GM12878 (cell line): ENCODE measurements at regions not wholly inside any gene's neighbourhood (a gene's known extent, or its start where the extent isn't known, plus 50 kb on each side); places are given as distances from the start of the nearest gene placed in this dataset.

ENCODE experiments used
- ATAC-seq: fragments of 200-7000 bp; cut with Tn5 transposase; 3 replicates; pipeline ENCODE4 v1.9.1; 2020; ENCODE audit warnings: mild to moderate bottlenecking, moderate library complexity
- BruUV-seq: library from RNA; stranded (reverse); fragments of 400-500 nt; replicated peaks from 2 replicates; lab custom pipeline; 2021; lab: Mats Ljungman, UMichigan
- CTCF ChIA-PET: fragments of 300-600 bp; sonication (Branson Sonifier 250); formaldehyde crosslinking; extraction: SDS; loops from one replicate; lab custom pipeline; 2021; ENCODE audit warnings: inconsistent platforms; lab: Yijun Ruan, JAX
- POLR2A ChIA-PET: fragments of 350-600 bp; formaldehyde crosslinking; extraction: SDS; loops from one replicate; lab custom pipeline; 2021; ENCODE audit warnings: inconsistent platforms; lab: Charles Lee
- RAD21 ChIA-PET: fragments of 300-600 bp; sonication (Branson Sonifier 250); formaldehyde crosslinking; loops from one replicate; lab custom pipeline; 2023; ENCODE audit warnings: antibody characterized with exemption; ENCODE audit not compliant: unreplicated experiment; lab: Charles Lee
- SMC1A ChIA-PET: fragments of 300-600 bp; sonication (Branson Sonifier 250); formaldehyde crosslinking; loops from one replicate; lab custom pipeline; 2023; ENCODE audit not compliant: unreplicated experiment, uncharacterized antibody; lab: Charles Lee
- DNase-seq: peaks from one replicate; pipeline ENCODE4 v3.0.0-alpha.2; 2011; ENCODE audit warnings: low read depth, low spot score
- FAIRE-seq: peaks from 3 replicates; lab custom pipeline; 2011; peaks lifted over from hg19 to GRCh38; lab: Jason Lieb, UNC
- H2AFZ ChIP-seq: 2 replicates; pipeline ENCODE4 v1.6.0; 2011; ENCODE audit warnings: low read depth, low read length, control low read depth; ENCODE audit not compliant: control insufficient read depth
- H3K27ac ChIP-seq: 2 replicates; pipeline ENCODE4 v1.5.1; 2011; ENCODE audit warnings: control low read depth; ENCODE audit not compliant: control insufficient read depth, insufficient read depth
- H3K27me3 ChIP-seq, 2 experiments: replicated peaks in 1 of 2; 2 replicates each; pipeline versions ENCODE4 v1.6.0 to v1.6.1; 2011; ENCODE audit warnings: low read length in 1 of 2; ENCODE audit not compliant: control insufficient read depth in 2 of 2, insufficient read depth in 2 of 2
- H3K36me3 ChIP-seq, 2 experiments: 2 replicates each; pipeline ENCODE4 v1.5.1; 2011; ENCODE audit warnings: low read length in 1 of 2; ENCODE audit not compliant: control insufficient read depth in 2 of 2, insufficient read depth in 2 of 2
- H3K4me1 ChIP-seq: 2 replicates; pipeline ENCODE4 v1.6.1; 2011; ENCODE audit warnings: mild to moderate bottlenecking, low read length, moderate library complexity, mixed read lengths; ENCODE audit not compliant: control insufficient read depth, insufficient read depth
- H3K4me2 ChIP-seq: 2 replicates; pipeline ENCODE4 v1.6.0; 2011; ENCODE audit warnings: control low read depth; ENCODE audit not compliant: control insufficient read depth, insufficient read depth
- H3K4me3 ChIP-seq: fragments of 200-600 bp; sonication (generic); 2 replicates; pipeline ENCODE4 v1.5.1; 2016
- H3K79me2 ChIP-seq: 2 replicates; pipeline ENCODE4 v1.6.0; 2011; ENCODE audit warnings: low read length; ENCODE audit not compliant: control insufficient read depth, insufficient read depth
- H3K9ac ChIP-seq: 2 replicates; pipeline ENCODE4 v1.8.0; 2011; ENCODE audit warnings: low read length, control low read depth, mixed read lengths; ENCODE audit not compliant: control insufficient read depth, insufficient read depth
- H3K9me3 ChIP-seq: replicated peaks from 3 replicates; pipeline ENCODE4 v1.5.1; 2011; ENCODE audit warnings: mild to moderate bottlenecking, low read length; ENCODE audit not compliant: control insufficient read depth, insufficient read depth
- H4K20me1 ChIP-seq: 2 replicates; pipeline ENCODE4 v1.6.0; 2011; ENCODE audit not compliant: control insufficient read depth, insufficient read depth
- ATF2 ChIP-seq: IDR thresholded peaks from 2 replicates; pipeline ENCODE4 v1.6.1; 2012; ENCODE audit warnings: low read length, inconsistent platforms
- CBFB ChIP-seq: IDR thresholded peaks from 2 replicates; pipeline ENCODE4 v1.6.1; 2016; ENCODE audit warnings: antibody characterized with exemption, low read depth
- CHD2 ChIP-seq: IDR thresholded peaks from 2 replicates; pipeline ENCODE4 v1.6.1; 2011; ENCODE audit warnings: low read depth, low read length, improper control_type of control experiment, borderline replicate concordance
- HSF1 ChIP-seq: fragments of 150-350 bp; IDR thresholded peaks from 2 replicates; pipeline ENCODE4 v1.6.1; 2014; ENCODE audit warnings: mild to moderate bottlenecking, low read depth, low read length
- IKZF2 ChIP-seq, 2 experiments: fragments of 450-650 bp; IDR thresholded peaks; 2 replicates each; pipeline ENCODE4 v1.6.1; 2017; ENCODE audit warnings: mild to moderate bottlenecking in 2 of 2, moderate library complexity in 2 of 2
- MAX ChIP-seq: IDR thresholded peaks from 2 replicates; pipeline ENCODE4 v1.6.1; 2012; ENCODE audit warnings: low read depth, low read length, improper control_type of control experiment
- NFYA ChIP-seq: IDR thresholded peaks from 2 replicates; pipeline ENCODE4 v1.6.1; 2011; ENCODE audit warnings: low read depth, mild to moderate bottlenecking, low read length, improper control_type of control experiment, borderline replicate concordance
- PAX8 ChIP-seq: fragments of 450-650 bp; IDR thresholded peaks from 2 replicates; pipeline ENCODE4 v1.6.1; 2017; ENCODE audit warnings: mild to moderate bottlenecking, moderate library complexity
- SKIL ChIP-seq: fragments of 450-650 bp; IDR thresholded peaks from 2 replicates; pipeline ENCODE4 v1.6.1; 2017; ENCODE audit warnings: mild to moderate bottlenecking, low read depth, inconsistent platforms; ENCODE audit not compliant: poor library complexity, severe bottlenecking
- SMAD1 ChIP-seq: fragments of 450-650 bp; IDR thresholded peaks from 2 replicates; pipeline ENCODE4 v1.6.1; 2018; ENCODE audit warnings: mild to moderate bottlenecking, low read depth; ENCODE audit not compliant: partially characterized antibody
- TBL1XR1 ChIP-seq: IDR thresholded peaks from 2 replicates; pipeline ENCODE4 v1.6.1; 2012; ENCODE audit warnings: low read depth, low read length, improper control_type of control experiment
- ZNF207 ChIP-seq: fragments of 450-650 bp; IDR thresholded peaks from 2 replicates; pipeline ENCODE4 v1.6.1; 2014; ENCODE audit warnings: antibody characterized with exemption, mild to moderate bottlenecking, borderline replicate concordance
- ZZZ3 ChIP-seq: IDR thresholded peaks from 2 replicates; pipeline ENCODE4 v1.6.1; 2011; ENCODE audit warnings: low read depth; ENCODE audit not compliant: control insufficient read depth, insufficient read length
- WGBS: methylation state at CpG from one replicate; pipeline ENCODE4 v1.1.6; 2016; ENCODE audit warnings: low lambda C conversion rate; ENCODE audit not compliant: insufficient replicate concordance, insufficient coverage; ENCODE audit errors: missing lambda C conversion rate; 5-methylcytosine and 5-hydroxymethylcytosine counted together
- in situ Hi-C: fragments of 300-500 bp; cut with MboI; formaldehyde crosslinking; loops from 9 replicates; pipeline ENCODE4 v1.14.3; 2018; ENCODE audit warnings: mixed read lengths
- intact Hi-C: fragments of 100-400 bp; cut with micrococcal nuclease; formaldehyde crosslinking; loops from one replicate; pipeline ENCODE4 v1.14.2; 2022; ENCODE audit not compliant: unreplicated experiment

- RAD21 ChIA-PET = no interaction called here
- no TSS peak for BruUV-seq
- Histone ChIP-seq H3K36me3 (no peaks in the 10 kb centered on the region), H3K79me2 (no peaks in the 10 kb centered on the region), H3K4me2 (no peak overlapping the region), H2AFZ (no peak overlapping the region), H3K27ac (no peak overlapping the region), H3K27me3 (no peaks in the 10 kb centered on the region), H3K9ac (no peak overlapping the region), H4K20me1 (no peaks in the 10 kb centered on the region), H3K9me3 (no peaks in the 10 kb centered on the region), H3K4me3 (no peak overlapping the region), H3K4me1 (no peaks in the 10 kb centered on the region)
- TF ChIP-seq CHD2 (no peak), MAX (no peak), TBL1XR1 (no peak), ZNF207 (no peak), CBFB (no peak)
- ATAC-seq = no peak
- in situ Hi-C loops = no loop called here
- no peak for DNase-seq
- CTCF ChIA-PET = no interaction called here
- SMC1A ChIA-PET = no interaction called here
- intact Hi-C loops = no loop called here
- WGBS = 18% methylated on average over 2 of the region's 2 CpGs
- FAIRE-seq = no peak
- POLR2A ChIA-PET = no interaction called here
These were observed 348.4 kb upstream of the FTMT start for GRCh38 chr5:121503111-121503840.

GRCh38 chr5:121516997-121517396 lies 334.7 kb upstream of the FTMT start:
- no peak for ATAC-seq
- intact Hi-C loops (no loop called here), in situ Hi-C loops (no loop called here)
- no peak overlapping the region for H3K9ac ChIP-seq
- H3K27ac ChIP-seq = no peak overlapping the region
- no peaks in the 10 kb centered on the region for H3K4me1 ChIP-seq
- RAD21 ChIA-PET = no interaction called here
- no peaks in the 10 kb centered on the region for H4K20me1 ChIP-seq
- no peak overlapping the region for H2AFZ ChIP-seq
- no peaks in the 10 kb centered on the region for H3K79me2 ChIP-seq
- DNase-seq = no peak
- FAIRE-seq = no peak
- POLR2A ChIA-PET = no interaction called here
- no TSS peak for BruUV-seq
- H3K4me3 ChIP-seq = no peak overlapping the region
- H3K36me3 ChIP-seq = no peaks in the 10 kb centered on the region
- SMC1A ChIA-PET = no interaction called here
- H3K4me2 ChIP-seq = no peak overlapping the region
- H3K9me3 ChIP-seq = no peaks in the 10 kb centered on the region
- H3K27me3 ChIP-seq = no peaks in the 10 kb centered on the region
- CTCF ChIA-PET = no interaction called here
- no peak for TF ChIP-seq SMAD1
- no peak for TF ChIP-seq NFYA
- TF ChIP-seq ATF2 = no peak
- TF ChIP-seq IKZF2 (IDR thresholded peaks at IDR 0.05) = no peak
- TF ChIP-seq HSF1 = no peak
- TF ChIP-seq PAX8 = no peak
- TF ChIP-seq ZZZ3 = no peak
- TF ChIP-seq SKIL = no peak
